GM12874 (cell line): ENCODE measurements at regions not wholly inside any gene's neighbourhood (a gene's known extent, or its start where the extent isn't known, plus 50 kb on each side); places are given as distances from the start of the nearest gene placed in this dataset.

Source experiments
- TF ChIP-seq, protein P1 (sequence below): IDR thresholded peaks from 2 replicates; pipeline ENCODE4 v1.5.1; 2011; ENCODE audit warnings: low read depth, mild to moderate bottlenecking, control low read depth, low read length, moderate library complexity; ENCODE audit not compliant: insufficient read depth

DNA sequence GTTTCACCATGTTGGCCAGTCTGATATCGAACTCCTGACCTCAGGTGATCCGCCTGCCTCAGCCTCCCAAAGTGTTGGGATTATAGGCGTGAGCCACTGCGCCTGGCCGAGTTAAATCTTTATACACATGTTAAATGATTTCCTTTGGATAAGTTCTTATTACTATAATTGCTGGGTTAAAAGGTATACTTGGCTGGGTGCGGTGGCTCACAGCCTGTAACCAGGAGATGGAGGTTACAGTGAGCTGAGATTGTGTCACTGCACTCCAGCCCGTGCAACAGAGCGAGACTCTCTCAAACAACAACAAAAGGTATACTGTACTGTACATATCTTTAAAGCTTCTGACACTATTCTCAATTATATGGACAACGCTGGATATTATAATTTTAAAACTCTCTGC is 53.2 kb upstream of the CDK13 start:
- TF ChIP-seq, protein P1, sequence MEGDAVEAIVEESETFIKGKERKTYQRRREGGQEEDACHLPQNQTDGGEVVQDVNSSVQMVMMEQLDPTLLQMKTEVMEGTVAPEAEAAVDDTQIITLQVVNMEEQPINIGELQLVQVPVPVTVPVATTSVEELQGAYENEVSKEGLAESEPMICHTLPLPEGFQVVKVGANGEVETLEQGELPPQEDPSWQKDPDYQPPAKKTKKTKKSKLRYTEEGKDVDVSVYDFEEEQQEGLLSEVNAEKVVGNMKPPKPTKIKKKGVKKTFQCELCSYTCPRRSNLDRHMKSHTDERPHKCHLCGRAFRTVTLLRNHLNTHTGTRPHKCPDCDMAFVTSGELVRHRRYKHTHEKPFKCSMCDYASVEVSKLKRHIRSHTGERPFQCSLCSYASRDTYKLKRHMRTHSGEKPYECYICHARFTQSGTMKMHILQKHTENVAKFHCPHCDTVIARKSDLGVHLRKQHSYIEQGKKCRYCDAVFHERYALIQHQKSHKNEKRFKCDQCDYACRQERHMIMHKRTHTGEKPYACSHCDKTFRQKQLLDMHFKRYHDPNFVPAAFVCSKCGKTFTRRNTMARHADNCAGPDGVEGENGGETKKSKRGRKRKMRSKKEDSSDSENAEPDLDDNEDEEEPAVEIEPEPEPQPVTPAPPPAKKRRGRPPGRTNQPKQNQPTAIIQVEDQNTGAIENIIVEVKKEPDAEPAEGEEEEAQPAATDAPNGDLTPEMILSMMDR, result no peak

DNA sequence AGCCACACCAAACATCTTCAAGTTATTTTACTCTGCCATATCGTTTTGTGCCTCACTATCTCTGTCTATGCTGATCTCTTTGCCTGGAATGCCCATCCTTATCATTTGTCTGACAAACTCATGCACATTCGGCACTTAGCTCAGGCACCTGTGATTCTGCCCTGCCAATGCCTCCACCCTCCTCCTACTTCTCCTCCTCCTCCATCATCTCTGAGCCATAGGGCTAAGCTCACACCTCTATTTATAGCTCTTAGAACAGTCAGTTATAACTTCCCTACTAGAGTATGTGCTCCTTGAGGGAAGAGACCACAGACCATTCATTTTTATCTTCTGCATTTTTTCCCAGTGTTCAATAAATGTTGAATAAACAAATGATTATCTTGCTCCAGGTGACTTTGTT is 51.2 kb upstream of the CDK13 start:
- TF ChIP-seq, protein P1, result no peak
